CD8-positive, alpha-beta memory T cell (primary cell): ENCODE measurements at regions not wholly inside any gene's neighbourhood (a gene's known extent, or its start where the extent isn't known, plus 50 kb on each side); places are given as distances from the start of the nearest gene placed in this dataset.

Source experiments
- CTCF ChIA-PET: fragments of 350-600 bp; sonication (Branson Sonifier 250); formaldehyde crosslinking; loops from one replicate; lab custom pipeline; 2021; ENCODE audit warnings: antibody characterized with exemption; lab: Charles Lee
- POLR2A ChIA-PET: fragments of 350-600 bp; sonication (Branson Sonifier 250); formaldehyde crosslinking; loops from one replicate; lab custom pipeline; 2021; ENCODE audit warnings: antibody characterized with exemption; lab: Charles Lee
- DNase-seq, 5 donors: peaks; one replicate each; pipeline versions ENCODE4 v3.0.0 to v3.0.0-alpha.2; 2020 to 2022; ENCODE audit warnings: mixed read lengths in 1 of 5
- H3K27ac ChIP-seq: one replicate; pipeline ENCODE4 v1.7.0; 2013; ENCODE audit warnings: low read depth, mild to moderate bottlenecking, low read length, moderate library complexity
- H3K27me3 ChIP-seq: 2 replicates; pipeline ENCODE4 v1.7.0; 2013; ENCODE audit warnings: low read length, mild to moderate bottlenecking; ENCODE audit not compliant: insufficient read depth, poor library complexity, severe bottlenecking
- H3K36me3 ChIP-seq: 2 replicates; pipeline ENCODE4 v1.7.0; 2013; ENCODE audit warnings: mild to moderate bottlenecking, low read length, moderate library complexity; ENCODE audit not compliant: insufficient read depth
- H3K4me1 ChIP-seq: 2 replicates; pipeline ENCODE4 v1.7.0; 2013; ENCODE audit warnings: mild to moderate bottlenecking, low read length, moderate library complexity; ENCODE audit not compliant: insufficient read depth
- H3K4me3 ChIP-seq: 2 replicates; pipeline ENCODE4 v1.7.0; 2013; ENCODE audit warnings: mild to moderate bottlenecking, low read length
- H3K9me3 ChIP-seq: 2 replicates; pipeline ENCODE4 v1.7.0; 2013; ENCODE audit warnings: mild to moderate bottlenecking, low read length
- H3K27ac Mint-ChIP-seq, 8 donors: one replicate each; pipeline ENCODE4 v1.8.0; 2020 to 2021; ENCODE audit warnings: mixed read lengths in 8 of 8, mild to moderate bottlenecking in 6 of 8, inconsistent platforms in 3 of 8, moderate library complexity in 3 of 8
- H3K27me3 Mint-ChIP-seq, 2 donors: one replicate each; pipeline ENCODE4 v1.8.0; 2020 to 2021; ENCODE audit warnings: mixed read lengths in 2 of 2, mild to moderate bottlenecking in 1 of 2, moderate library complexity in 1 of 2
- H3K36me3 Mint-ChIP-seq, 3 donors: one replicate each; pipeline ENCODE4 v1.8.0; 2020 to 2021; ENCODE audit warnings: mixed read lengths in 3 of 3, inconsistent platforms in 1 of 3, mild to moderate bottlenecking in 1 of 3
- H3K4me1 Mint-ChIP-seq, 3 donors: one replicate each; pipeline ENCODE4 v1.8.0; 2020 to 2021; ENCODE audit warnings: mixed read lengths in 3 of 3, inconsistent platforms in 1 of 3, mild to moderate bottlenecking in 1 of 3
- H3K4me3 Mint-ChIP-seq, 7 donors: one replicate each; pipeline ENCODE4 v1.8.0; 2020 to 2021; ENCODE audit warnings: mixed read lengths in 7 of 7, mild to moderate bottlenecking in 6 of 7, moderate library complexity in 4 of 7, inconsistent platforms in 2 of 7
- H3K9me3 Mint-ChIP-seq, 5 donors: one replicate each; pipeline ENCODE4 v1.8.0; 2020 to 2022; ENCODE audit warnings: mixed read lengths in 5 of 5, mild to moderate bottlenecking in 3 of 5, moderate library complexity in 2 of 5, inconsistent platforms in 1 of 5

DNA sequence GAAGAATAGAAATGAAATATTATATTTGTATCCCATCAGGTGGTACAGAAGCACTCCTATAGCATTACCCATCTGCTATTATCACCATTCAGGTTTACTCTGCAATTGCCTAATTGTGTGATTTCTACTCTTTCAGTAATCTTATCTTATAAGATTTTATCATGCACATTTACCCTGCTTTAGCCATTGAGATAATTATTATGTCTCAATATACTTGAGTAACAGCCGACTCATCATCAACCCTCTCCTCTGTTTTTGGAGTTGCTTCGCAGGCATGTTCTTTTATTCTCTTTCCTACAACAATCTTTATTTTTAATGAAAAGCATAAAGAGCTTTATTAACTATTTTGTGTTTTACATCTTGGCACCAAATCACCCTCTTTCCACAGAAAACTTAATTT is 419.9 kb downstream of the LRIG3 start:
- peaks cover 0 to 1% of the 10 kb centered on the region in 2 donors for H3K27me3 Mint-ChIP-seq
- Histone ChIP-seq H3K4me3 (no peak overlapping the region), H3K27ac (no peak overlapping the region), H3K36me3 (no peaks in the 10 kb centered on the region), H3K9me3 (no peaks in the 10 kb centered on the region), H3K27me3 (no peaks in the 10 kb centered on the region), H3K4me1 (no peaks in the 10 kb centered on the region)
- H3K4me1 Mint-ChIP-seq, result no peaks in the 10 kb centered on the region
- ChIA-PET POLR2A (no interaction called here), CTCF (no interaction called here)
- H3K9me3 Mint-ChIP-seq, result peaks cover 0 to 4% (median 0%) of the 10 kb centered on the region in 5 donors
- no peak overlapping the region for H3K4me3 Mint-ChIP-seq
- no peak overlapping the region for H3K27ac Mint-ChIP-seq
- no peak for DNase-seq
- H3K36me3 Mint-ChIP-seq, result no peaks in the 10 kb centered on the region

DNA sequence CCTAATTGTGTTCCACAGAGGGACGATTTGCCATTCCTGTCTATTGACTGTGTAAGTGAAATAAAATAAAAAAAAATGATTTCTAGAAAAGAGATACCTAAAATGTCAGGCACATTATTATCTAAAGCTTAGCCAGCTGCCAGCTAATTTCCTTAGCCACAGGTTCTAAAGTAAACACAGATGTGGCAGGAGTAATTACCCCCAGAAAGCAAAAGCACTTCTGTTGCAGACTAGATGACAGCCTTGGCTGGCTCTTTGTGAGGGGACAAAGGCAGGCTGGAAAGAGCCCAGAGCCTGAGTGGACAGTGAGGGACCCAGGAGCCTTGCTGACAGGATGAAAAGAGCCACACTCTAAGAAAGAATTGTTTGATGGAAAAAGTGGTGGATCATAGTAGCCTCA is 418.1 kb downstream of the LRIG3 start:
- Mint-ChIP-seq H3K9me3 (peaks cover 0 to 4% (median 0%) of the 10 kb centered on the region in 5 donors), H3K27me3 (peaks cover 0 to 1% of the 10 kb centered on the region in 2 donors), H3K4me1 (no peaks in the 10 kb centered on the region), H3K4me3 (no peak overlapping the region), H3K27ac (no peak overlapping the region), H3K36me3 (no peaks in the 10 kb centered on the region)
- ChIA-PET POLR2A (no interaction called here), CTCF (no interaction called here)
- H3K4me3 ChIP-seq, result no peak overlapping the region
- no peak overlapping the region for H3K27ac ChIP-seq
- H3K4me1 ChIP-seq, result no peaks in the 10 kb centered on the region
- H3K36me3 ChIP-seq, result no peaks in the 10 kb centered on the region
- H3K9me3 ChIP-seq, result no peaks in the 10 kb centered on the region
- no peaks in the 10 kb centered on the region for H3K27me3 ChIP-seq
- DNase-seq, result no peak

DNA sequence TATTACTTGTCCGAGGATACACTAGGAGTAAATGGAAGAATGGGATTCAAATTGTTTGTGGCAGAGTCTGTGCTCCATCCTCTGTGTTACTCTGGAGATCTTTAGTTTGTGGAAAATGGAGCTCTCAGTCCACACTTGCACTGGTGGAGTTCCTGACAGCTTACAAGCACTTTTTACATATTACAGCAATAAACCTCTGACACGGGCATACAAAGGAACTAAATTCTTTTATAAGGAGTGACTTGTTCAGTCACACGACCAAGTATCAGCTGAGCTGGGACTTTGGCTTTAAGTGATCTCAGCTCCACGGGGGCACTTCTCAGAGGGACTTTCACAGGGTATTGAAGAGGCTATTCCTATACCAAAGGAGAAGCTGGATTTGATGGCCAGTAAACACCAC is 417.5 kb downstream of the LRIG3 start:
- no peak for DNase-seq
- Mint-ChIP-seq H3K4me3 (no peak overlapping the region), H3K4me1 (no peaks in the 10 kb centered on the region), H3K27me3 (peaks cover 0 to 1% of the 10 kb centered on the region in 2 donors), H3K36me3 (no peaks in the 10 kb centered on the region), H3K27ac (no peak overlapping the region), H3K9me3 (peaks cover 0 to 4% (median 0%) of the 10 kb centered on the region in 5 donors)
- H3K4me3 ChIP-seq, result no peak overlapping the region
- H3K27me3 ChIP-seq, result no peaks in the 10 kb centered on the region
- no peaks in the 10 kb centered on the region for H3K9me3 ChIP-seq
- ChIA-PET POLR2A (no interaction called here), CTCF (no interaction called here)
- no peaks in the 10 kb centered on the region for H3K4me1 ChIP-seq
- no peak overlapping the region for H3K27ac ChIP-seq
- no peaks in the 10 kb centered on the region for H3K36me3 ChIP-seq

DNA sequence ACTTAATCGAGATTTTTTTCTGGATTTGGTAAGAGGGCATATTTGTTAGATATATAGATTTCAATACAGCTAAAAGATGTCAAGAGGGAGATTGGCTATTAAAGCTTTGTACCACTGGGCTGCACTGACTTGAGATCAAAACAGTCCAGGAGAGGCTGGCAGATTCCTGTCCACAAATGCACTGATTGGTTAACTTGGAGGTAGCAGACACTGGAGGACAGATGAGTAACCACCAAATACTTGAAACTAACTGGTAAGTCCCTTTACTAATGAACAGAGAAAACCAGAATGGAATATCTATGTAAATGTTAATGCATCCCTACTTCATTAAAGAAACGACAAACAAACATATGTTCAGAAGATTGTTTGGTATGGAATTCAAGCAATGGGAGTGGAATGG is 416.6 kb downstream of the LRIG3 start:
- Mint-ChIP-seq H3K4me3 (no peak overlapping the region), H3K36me3 (no peaks in the 10 kb centered on the region), H3K27ac (no peak overlapping the region), H3K27me3 (peaks cover 0 to 1% of the 10 kb centered on the region in 2 donors), H3K4me1 (no peaks in the 10 kb centered on the region), H3K9me3 (peaks cover 0 to 4% (median 0%) of the 10 kb centered on the region in 5 donors)
- no peak overlapping the region for H3K27ac ChIP-seq
- H3K36me3 ChIP-seq, result no peaks in the 10 kb centered on the region
- DNase-seq, result no peak
- no peaks in the 10 kb centered on the region for H3K4me1 ChIP-seq
- no peaks in the 10 kb centered on the region for H3K27me3 ChIP-seq
- H3K9me3 ChIP-seq, result no peaks in the 10 kb centered on the region
- CTCF ChIA-PET, result no interaction called here
- POLR2A ChIA-PET, result no interaction called here
- no peak overlapping the region for H3K4me3 ChIP-seq

DNA sequence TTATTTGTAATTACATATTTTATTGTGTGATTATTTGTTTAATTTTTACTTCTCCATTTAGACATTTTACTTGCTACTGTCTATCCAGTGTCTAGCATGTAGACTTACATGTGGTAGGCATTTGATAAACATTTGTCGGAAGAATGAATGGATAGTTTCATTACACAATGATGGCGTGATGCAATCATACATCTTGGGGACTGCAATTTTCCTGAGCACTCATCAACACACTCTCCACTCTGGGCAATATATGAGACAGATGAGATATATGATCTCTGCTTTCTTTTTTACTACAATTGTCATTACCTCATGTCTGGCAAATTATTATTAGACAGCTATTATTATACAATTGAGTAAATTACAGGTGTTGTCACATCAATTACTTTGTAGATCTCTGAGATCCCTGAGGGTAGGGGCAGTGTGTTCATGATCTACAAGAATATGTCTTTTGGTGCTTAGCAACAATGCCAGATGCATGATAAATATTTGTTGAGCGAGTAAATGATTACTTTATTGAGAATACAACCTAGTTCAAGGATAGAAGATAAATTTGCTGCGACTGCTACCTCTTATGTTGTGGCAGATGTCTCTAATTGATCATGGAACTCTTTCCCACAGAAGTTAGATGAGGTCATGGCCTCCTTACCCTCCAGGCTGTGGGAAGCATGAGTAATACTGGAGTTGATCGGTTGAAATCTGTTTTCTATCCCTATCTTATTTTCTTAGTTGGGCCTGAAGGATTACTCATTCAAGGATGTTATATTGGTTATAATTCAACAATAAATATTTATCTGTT is 416.0 kb downstream of the LRIG3 start:
- H3K4me1 ChIP-seq, result no peaks in the 10 kb centered on the region
- ChIA-PET POLR2A (no interaction called here), CTCF (no interaction called here)
- H3K36me3 Mint-ChIP-seq, result no peaks in the 10 kb centered on the region
- H3K27ac Mint-ChIP-seq, result no peak overlapping the region
- H3K27me3 Mint-ChIP-seq, result peaks cover 0 to 1% of the 10 kb centered on the region in 2 donors
- H3K27ac ChIP-seq, result no peak overlapping the region
- H3K4me3 Mint-ChIP-seq, result no peak overlapping the region
- H3K9me3 ChIP-seq, result no peaks in the 10 kb centered on the region
- no peaks in the 10 kb centered on the region for H3K27me3 ChIP-seq
- no peaks in the 10 kb centered on the region for H3K4me1 Mint-ChIP-seq
- H3K4me3 ChIP-seq, result no peak overlapping the region
- DNase-seq, result no peak
- H3K9me3 Mint-ChIP-seq, result peaks cover 0 to 4% (median 2%) of the 10 kb centered on the region in 5 donors
- H3K36me3 ChIP-seq, result no peaks in the 10 kb centered on the region

DNA sequence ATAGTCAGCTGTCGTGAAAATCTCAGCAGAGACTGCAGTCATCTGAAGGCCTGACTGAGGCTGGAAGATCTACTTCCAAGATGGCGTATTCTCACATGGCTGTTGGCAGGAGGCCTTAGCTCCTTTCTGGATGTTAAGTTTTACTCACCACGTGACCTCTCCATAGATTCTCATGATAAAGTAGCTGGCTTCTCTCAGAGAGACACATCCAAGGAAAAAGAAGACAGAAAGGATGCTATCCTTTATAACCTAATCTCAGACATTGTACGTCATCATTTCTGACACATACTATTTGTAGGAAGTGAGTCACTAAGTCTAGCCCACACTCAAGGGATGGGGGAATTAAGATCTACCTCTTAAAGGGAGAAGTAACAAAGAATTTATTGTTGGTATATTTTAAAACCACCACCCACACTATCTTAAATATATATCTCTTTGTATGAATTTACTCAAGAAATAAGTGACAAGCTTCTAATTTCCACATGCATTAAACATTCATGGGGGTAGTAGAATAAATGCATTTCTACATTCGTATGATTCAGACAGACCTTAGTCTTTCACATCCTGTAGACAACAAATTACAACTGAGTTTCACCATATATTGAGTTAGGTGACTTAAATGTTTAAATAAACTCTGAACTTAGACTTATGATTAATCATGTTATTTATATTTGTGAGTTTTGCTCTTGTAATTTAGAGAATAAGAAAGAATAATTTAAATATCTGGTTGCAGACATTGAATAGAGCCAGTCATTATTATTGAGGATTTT is 411.0 kb downstream of the LRIG3 start:
- ChIA-PET POLR2A (no interaction called here), CTCF (no interaction called here)
- Histone ChIP-seq H3K27me3 (no peaks in the 10 kb centered on the region), H3K27ac (no peak overlapping the region), H3K36me3 (no peaks in the 10 kb centered on the region), H3K9me3 (no peaks in the 10 kb centered on the region), H3K4me1 (no peaks in the 10 kb centered on the region), H3K4me3 (no peak overlapping the region)
- peaks cover 0 to 13% (median 5%) of the 10 kb centered on the region in 5 donors for H3K9me3 Mint-ChIP-seq
- H3K36me3 Mint-ChIP-seq, result no peaks in the 10 kb centered on the region
- no peak for DNase-seq
- peaks cover 0 to 1% of the 10 kb centered on the region in 2 donors for H3K27me3 Mint-ChIP-seq
- H3K4me1 Mint-ChIP-seq, result no peaks in the 10 kb centered on the region
- H3K27ac Mint-ChIP-seq, result no peak overlapping the region
- no peak overlapping the region for H3K4me3 Mint-ChIP-seq

DNA sequence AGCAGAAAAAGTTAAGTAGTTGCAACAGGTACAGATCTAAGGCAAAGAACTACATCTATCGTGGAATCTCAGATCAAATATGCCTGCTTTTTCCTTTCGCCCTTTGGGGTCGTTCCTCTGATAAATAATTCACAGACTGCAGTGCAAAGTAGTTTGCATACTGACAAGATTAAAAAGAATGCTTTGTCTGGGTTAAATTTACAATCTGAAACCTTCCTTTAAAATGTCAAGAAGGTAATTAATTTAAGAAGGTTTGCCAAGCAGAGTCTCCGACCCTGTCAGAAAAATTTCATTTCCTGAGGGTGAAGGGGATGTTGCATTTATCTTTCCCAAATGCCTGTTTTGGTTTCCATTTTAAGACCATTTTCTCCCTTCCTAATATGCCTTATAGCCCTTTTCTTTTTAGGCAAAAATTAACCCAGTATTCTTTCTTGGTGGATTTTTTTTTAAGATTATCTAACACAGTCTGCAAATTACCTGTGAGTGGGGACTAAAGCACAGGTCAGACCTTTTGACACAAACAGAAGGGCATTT is 406.9 kb downstream of the LRIG3 start:
- Histone ChIP-seq H3K9me3 (no peaks in the 10 kb centered on the region), H3K4me3 (no peak overlapping the region), H3K27me3 (no peaks in the 10 kb centered on the region), H3K27ac (no peak overlapping the region), H3K36me3 (no peaks in the 10 kb centered on the region), H3K4me1 (no peaks in the 10 kb centered on the region)
- ChIA-PET POLR2A (no interaction called here), CTCF (no interaction called here)
- Mint-ChIP-seq H3K27ac (no peak overlapping the region), H3K9me3 (peaks cover 5 to 32% (median 17%) of the 10 kb centered on the region in 5 donors), H3K4me3 (no peak overlapping the region), H3K27me3 (peaks cover 0 to 1% of the 10 kb centered on the region in 2 donors), H3K4me1 (no peaks in the 10 kb centered on the region), H3K36me3 (no peaks in the 10 kb centered on the region)
- no peak for DNase-seq

DNA sequence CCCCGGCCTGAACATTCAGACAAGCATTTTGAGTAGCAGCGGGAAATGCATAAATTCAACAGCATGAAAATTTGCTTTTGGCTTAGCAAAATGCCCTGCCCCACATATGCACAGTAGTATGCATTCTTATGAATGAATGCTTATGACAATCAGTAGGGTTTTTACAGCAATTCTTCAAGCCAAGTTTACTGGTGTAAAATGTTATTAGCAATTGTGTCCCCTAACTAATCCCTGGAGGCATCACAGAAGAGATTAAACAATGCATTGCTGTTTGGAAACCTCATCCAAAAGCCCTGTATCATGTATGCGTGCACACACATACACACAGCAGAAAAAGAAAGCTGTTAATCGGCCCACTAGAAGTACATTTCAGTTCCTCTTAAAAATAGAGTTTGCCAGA is 406.5 kb downstream of the LRIG3 start:
- Histone ChIP-seq H3K9me3 (peaks cover 4% of the 10 kb centered on the region), H3K27me3 (no peaks in the 10 kb centered on the region), H3K27ac (no peak overlapping the region), H3K4me3 (no peak overlapping the region), H3K4me1 (no peaks in the 10 kb centered on the region), H3K36me3 (no peaks in the 10 kb centered on the region)
- no peak for DNase-seq
- no peak overlapping the region for H3K4me3 Mint-ChIP-seq
- peaks cover 0 to 1% of the 10 kb centered on the region in 2 donors for H3K27me3 Mint-ChIP-seq
- POLR2A ChIA-PET, result no interaction called here
- peaks cover 9 to 36% (median 22%) of the 10 kb centered on the region in 5 donors for H3K9me3 Mint-ChIP-seq
- no peak overlapping the region for H3K27ac Mint-ChIP-seq
- CTCF ChIA-PET, result no interaction called here
- no peaks in the 10 kb centered on the region for H3K36me3 Mint-ChIP-seq
- no peaks in the 10 kb centered on the region for H3K4me1 Mint-ChIP-seq
